ENCODE measurements at regions not wholly inside any gene's neighbourhood (a gene's known extent, or its start where the extent isn't known, plus 50 kb on each side); places are given as distances from the start of the nearest gene placed in this dataset.

DNA sequence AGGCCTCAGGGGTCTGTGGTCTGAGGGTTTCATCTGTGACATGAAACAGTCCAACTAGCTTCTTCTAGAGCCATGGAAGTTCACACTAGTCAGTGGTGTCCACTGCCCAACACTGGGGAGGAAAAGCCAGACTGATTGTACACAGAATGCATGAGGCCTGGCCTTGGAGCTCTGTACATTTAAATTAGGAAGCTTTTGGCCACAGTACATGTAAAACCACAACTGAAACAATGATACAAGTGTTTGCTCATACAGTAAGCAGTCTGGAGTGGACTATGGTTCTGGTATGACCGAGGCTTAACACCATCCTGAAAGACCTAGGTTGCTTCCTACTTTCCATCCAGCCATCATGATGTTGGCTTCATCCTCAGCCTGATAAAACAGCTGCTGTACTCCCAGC lies 73.8 kb upstream of the SESN3 start:
- DNase-seq (ENCODE audit: insufficient read length, low spot score) (no peak), FAIRE-seq (no peak)
- TF ChIP-seq TAF1 (IDR thresholded peaks at IDR 0.05; ENCODE audit: low read depth, low read length) (no peak), POLR2A (IDR thresholded peaks at IDR 0.05; ENCODE audit: low read depth, low read length) (no peak), PAX5 (IDR thresholded peaks at IDR 0.05; ENCODE audit: insufficient read depth, low read length, severe bottlenecking) (no peak), POLR2AphosphoS5 (IDR thresholded peaks at IDR 0.05; ENCODE audit: low read depth, low read length) (no peak)

DNA sequence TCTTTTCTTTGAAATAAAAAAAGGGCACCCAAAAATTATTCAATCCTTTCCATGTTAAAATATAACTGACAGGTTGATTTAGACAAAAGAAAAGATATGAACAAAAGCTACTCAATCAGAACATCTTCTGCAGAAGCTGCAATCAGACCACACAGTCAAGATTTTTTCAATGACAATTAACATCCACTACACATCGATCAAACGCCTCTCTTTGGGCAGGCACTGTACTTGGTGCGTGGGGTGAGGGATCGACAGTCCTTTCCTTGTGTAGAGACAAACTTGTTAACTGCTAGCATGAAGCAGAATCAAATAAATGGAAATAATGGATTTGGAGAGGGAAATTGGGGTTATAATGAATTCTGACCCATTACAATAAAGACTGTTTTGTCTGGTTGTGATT lies 71.2 kb upstream of the SESN3 start:
- DNase-seq (ENCODE audit: insufficient read length, low spot score) (no peak), FAIRE-seq (no peak)
- no peak for TF ChIP-seq POLR2A (IDR thresholded peaks at IDR 0.05; ENCODE audit: low read depth, low read length)
- no peak for TF ChIP-seq PAX5 (IDR thresholded peaks at IDR 0.05; ENCODE audit: insufficient read depth, low read length, severe bottlenecking)
- TF ChIP-seq POLR2AphosphoS5 (IDR thresholded peaks at IDR 0.05; ENCODE audit: low read depth, low read length): no peak
- TF ChIP-seq TAF1 (IDR thresholded peaks at IDR 0.05; ENCODE audit: low read depth, low read length): no peak
- no peak for TF ChIP-seq SPI1 (IDR thresholded peaks at IDR 0.05; ENCODE audit: low read depth, low read length)
- TF ChIP-seq POU2F2 (IDR thresholded peaks at IDR 0.05; ENCODE audit: low read depth, low read length): no peak

DNA sequence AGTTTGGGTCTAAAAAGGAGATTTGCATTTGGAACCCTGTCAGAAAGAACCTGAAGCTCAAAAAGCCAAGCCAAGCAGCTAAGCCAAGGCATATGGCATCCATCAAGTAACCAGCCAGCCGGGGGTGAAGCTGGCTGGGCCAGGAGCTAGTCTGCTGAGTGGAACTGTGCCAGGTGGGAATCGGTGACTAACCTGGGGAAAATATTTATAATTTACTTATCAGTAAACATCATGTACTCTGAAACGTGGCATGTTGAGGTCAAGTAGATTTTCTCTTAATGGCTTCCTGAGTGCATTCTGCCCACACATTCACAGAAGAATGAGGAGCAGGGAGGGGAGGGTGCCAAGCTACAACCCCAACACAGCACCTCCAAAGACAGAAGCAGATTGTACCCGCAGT lies 70.5 kb upstream of the SESN3 start:
- DNase-seq (ENCODE audit: insufficient read length, low spot score) (no peak), FAIRE-seq (no peak)
- no peak for TF ChIP-seq POLR2A (IDR thresholded peaks at IDR 0.05; ENCODE audit: low read depth, low read length)
- no peak for TF ChIP-seq PAX5 (IDR thresholded peaks at IDR 0.05; ENCODE audit: insufficient read depth, low read length, severe bottlenecking)
- TF ChIP-seq SPI1 (IDR thresholded peaks at IDR 0.05; ENCODE audit: low read depth, low read length): no peak
- no peak for TF ChIP-seq POU2F2 (IDR thresholded peaks at IDR 0.05; ENCODE audit: low read depth, low read length)
- no peak for TF ChIP-seq TAF1 (IDR thresholded peaks at IDR 0.05; ENCODE audit: low read depth, low read length)
- no peak for TF ChIP-seq POLR2AphosphoS5 (IDR thresholded peaks at IDR 0.05; ENCODE audit: low read depth, low read length)

DNA sequence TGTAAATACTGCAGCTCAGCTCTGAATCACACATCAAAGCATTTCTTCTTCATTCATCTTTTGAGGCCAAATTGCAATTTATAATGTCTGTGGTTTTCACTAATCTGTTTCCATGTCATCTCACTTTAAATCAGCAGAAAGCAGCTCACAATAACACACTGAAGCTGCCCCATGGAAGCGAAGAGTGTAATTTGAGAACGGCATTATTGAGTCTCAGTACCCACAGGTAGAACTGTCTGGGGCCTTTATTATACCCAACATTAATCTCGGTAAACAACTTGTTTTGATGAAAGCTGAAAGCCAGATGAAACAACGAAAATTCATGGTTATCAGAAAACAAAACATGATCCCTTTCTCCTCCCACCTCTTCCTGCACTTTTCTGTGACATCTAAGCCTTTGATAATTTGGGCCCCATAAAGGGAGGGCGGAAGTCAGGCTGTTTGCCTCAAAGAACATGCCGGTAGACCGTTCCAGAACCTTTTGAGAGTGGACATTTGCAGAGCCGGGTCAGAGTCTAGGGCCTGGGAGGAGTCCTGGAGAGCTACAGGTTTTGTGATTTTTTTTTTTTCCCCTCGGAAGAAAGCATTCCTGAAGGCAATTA lies 68.2 kb upstream of the SESN3 start:
- FAIRE-seq (no peak), DNase-seq (ENCODE audit: insufficient read length, low spot score) (no peak)
- TF ChIP-seq POLR2AphosphoS5 (IDR thresholded peaks at IDR 0.05; ENCODE audit: low read depth, low read length) (no peak), PAX5 (IDR thresholded peaks at IDR 0.05; ENCODE audit: insufficient read depth, low read length, severe bottlenecking) (no peak), POLR2A (IDR thresholded peaks at IDR 0.05; ENCODE audit: low read depth, low read length) (no peak)

DNA sequence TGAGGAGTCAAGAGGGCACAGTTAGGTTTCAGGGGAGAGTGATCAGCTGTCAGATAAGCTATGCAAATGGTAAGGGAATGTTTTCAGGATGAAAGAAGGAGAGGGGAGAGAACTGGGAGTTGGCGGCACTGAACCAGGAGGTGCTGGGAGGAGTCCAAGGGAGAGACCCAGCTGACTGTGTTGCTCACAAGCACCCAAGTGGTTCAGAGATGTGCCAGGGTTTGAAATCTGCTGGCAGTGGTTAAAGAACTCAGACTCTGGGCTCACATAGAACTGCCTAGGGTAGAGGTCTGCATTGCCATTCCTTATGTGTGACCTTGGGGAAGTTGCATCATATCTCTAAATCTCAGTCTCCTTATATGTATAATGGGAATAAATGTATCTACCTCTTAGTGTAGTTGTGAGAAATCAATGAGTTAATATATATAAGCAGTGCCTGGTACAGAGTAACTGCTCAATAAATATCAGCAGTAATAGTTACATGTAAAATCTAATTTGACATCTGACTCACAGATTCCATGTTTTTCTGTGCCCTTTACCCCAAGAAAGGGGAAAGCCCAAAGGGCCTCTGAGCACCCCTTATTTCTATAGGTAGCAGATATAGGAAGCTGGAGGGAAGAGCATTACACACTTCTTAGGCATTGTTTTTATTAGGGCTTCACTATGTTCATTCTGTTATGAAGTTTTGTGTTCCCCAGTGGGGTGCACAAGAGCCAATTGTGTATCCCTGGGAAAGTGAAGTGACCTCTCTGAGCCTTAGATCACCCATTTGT lies 66.9 kb upstream of the SESN3 start:
- no peak for TF ChIP-seq POLR2A (IDR thresholded peaks at IDR 0.05; ENCODE audit: low read depth, low read length)
- no peak for TF ChIP-seq POU2F2 (IDR thresholded peaks at IDR 0.05; ENCODE audit: low read depth, low read length)
- TF ChIP-seq SPI1 (IDR thresholded peaks at IDR 0.05; ENCODE audit: low read depth, low read length): no peak
- no peak for TF ChIP-seq PAX5 (IDR thresholded peaks at IDR 0.05; ENCODE audit: insufficient read depth, low read length, severe bottlenecking)
- TF ChIP-seq TAF1 (IDR thresholded peaks at IDR 0.05; ENCODE audit: low read depth, low read length): no peak
- no peak for TF ChIP-seq POLR2AphosphoS5 (IDR thresholded peaks at IDR 0.05; ENCODE audit: low read depth, low read length)
- no peak for DNase-seq (ENCODE audit: insufficient read length, low spot score)

DNA sequence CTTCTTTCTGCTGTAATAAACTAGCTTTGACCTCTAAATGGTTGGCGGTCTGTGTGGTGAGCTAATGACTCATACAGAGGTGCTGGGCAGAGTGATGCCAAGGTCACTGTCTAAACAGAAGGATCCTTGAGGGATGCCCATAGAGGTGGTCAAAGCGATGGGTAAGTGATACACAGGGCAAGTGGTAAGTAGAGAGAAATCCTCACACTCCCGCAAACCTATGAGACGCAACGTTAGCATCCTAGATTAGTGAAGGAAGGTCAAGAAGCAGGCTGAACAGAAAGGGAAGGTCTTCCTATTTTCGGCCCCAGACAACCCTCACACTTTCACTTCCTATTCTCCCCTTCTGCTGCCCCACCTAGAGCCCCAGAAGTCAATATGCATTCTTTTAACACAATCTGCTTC lies 65.6 kb upstream of the SESN3 start:
- FAIRE-seq: peak; percentile 96
- DNase-seq (ENCODE audit: insufficient read length, low spot score): no peak
- TF ChIP-seq POLR2A (IDR thresholded peaks at IDR 0.05; ENCODE audit: low read depth, low read length) (no peak), TAF1 (IDR thresholded peaks at IDR 0.05; ENCODE audit: low read depth, low read length) (no peak), SPI1 (IDR thresholded peaks at IDR 0.05; ENCODE audit: low read depth, low read length) (peak; percentile 98), POU2F2 (IDR thresholded peaks at IDR 0.05; ENCODE audit: low read depth, low read length) (peak; percentile 60; the same call in 1 of the 2 replicates), PAX5 (IDR thresholded peaks at IDR 0.05; ENCODE audit: insufficient read depth, low read length, severe bottlenecking) (no peak)

More for the DNA sequence above, 66.9 kb upstream of the SESN3 start:
- FAIRE-seq: no peak

DNA sequence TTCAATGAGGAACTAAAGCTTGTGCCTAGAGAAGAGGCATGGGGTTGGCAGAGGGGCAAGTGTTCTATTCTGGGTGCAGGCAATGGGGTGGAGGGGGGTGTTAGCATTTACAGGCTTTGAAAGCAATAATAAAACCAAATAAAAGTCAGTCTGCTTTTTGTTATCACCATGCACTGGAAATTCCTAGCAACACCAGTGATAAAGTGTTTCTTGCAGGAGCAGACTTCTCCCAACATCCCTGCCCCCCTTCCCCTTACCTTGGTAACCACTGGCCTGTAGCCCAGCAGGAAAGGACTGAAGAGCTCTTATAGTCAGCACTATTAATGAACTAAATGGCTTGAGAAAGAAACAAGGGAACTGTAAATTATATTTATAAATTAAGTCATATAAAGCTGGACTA lies 65.2 kb upstream of the SESN3 start:
- no peak for FAIRE-seq
- DNase-seq (ENCODE audit: insufficient read length, low spot score): no peak

DNA sequence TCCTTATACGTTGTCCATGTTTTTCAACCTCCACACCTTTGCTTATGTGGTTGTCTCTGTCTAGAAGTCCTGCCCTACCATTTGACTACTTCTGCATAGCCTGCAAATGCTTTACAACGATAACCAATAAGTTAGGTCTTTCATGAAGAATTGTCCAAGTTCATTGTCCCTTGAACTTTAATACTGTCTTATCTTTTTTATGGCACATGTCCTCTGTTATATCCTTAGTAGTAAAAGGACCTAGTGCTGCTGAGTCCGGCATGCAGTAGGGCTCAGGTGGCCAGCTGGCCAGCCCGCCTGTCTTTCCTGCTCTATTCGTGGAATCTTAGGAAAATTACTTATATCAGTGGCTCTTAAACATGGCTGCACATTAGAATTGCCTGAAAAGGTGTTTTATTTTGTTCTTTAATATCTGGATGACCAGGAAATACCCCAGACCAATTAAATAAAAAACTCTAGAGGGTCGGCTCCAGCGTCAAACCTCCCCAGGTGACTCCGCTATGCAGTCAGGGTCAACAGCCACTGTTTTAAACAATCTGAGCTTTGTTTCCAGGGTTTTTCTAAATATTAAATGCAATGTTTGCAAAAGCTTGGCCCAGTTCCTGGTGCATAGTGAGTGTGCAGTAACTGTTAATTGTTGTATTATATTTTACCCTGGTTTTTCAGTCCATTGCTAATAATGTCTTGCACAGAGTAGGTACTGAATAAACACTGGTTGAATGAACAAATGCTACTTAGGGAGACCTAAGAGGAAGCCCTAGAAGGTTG lies 64.6 kb upstream of the SESN3 start:
- no peak for DNase-seq (ENCODE audit: insufficient read length, low spot score)
- FAIRE-seq: no peak
- TF ChIP-seq PAX5 (IDR thresholded peaks at IDR 0.05; ENCODE audit: insufficient read depth, low read length, severe bottlenecking) (no peak), POU2F2 (IDR thresholded peaks at IDR 0.05; ENCODE audit: low read depth, low read length) (no peak), TAF1 (IDR thresholded peaks at IDR 0.05; ENCODE audit: low read depth, low read length) (no peak), POLR2A (IDR thresholded peaks at IDR 0.05; ENCODE audit: low read depth, low read length) (no peak), POLR2AphosphoS5 (IDR thresholded peaks at IDR 0.05; ENCODE audit: low read depth, low read length) (no peak), SPI1 (IDR thresholded peaks at IDR 0.05; ENCODE audit: low read depth, low read length) (no peak)

More for the DNA sequence above, 65.2 kb upstream of the SESN3 start:
- TF ChIP-seq POLR2A (IDR thresholded peaks at IDR 0.05; ENCODE audit: low read depth, low read length) (no peak), PAX5 (IDR thresholded peaks at IDR 0.05; ENCODE audit: insufficient read depth, low read length, severe bottlenecking) (no peak), POLR2AphosphoS5 (IDR thresholded peaks at IDR 0.05; ENCODE audit: low read depth, low read length) (no peak), POU2F2 (IDR thresholded peaks at IDR 0.05; ENCODE audit: low read depth, low read length) (no peak), TAF1 (IDR thresholded peaks at IDR 0.05; ENCODE audit: low read depth, low read length) (no peak), SPI1 (IDR thresholded peaks at IDR 0.05; ENCODE audit: low read depth, low read length) (no peak)

DNA sequence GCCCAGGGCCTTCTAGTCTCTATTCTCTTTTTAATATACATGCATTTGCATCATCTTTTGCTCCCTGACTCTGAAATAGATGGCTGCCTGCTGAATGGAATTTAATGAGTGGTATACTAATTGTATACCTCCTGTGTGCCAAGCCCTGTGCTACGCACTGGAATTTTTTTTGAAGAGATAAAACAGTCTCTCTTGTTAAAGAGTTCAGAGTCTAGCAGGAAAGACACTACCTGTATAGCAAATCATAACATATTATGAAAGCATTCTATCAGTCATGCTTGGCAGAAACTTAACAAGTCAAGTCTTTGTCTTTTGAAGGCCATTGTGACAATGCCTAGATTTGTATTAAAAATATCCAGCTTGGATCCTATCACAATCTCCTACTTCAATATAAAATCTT lies 63.7 kb upstream of the SESN3 start:
- no peak for DNase-seq (ENCODE audit: insufficient read length, low spot score)
- TF ChIP-seq POU2F2 (IDR thresholded peaks at IDR 0.05; ENCODE audit: low read depth, low read length) (no peak), PAX5 (IDR thresholded peaks at IDR 0.05; ENCODE audit: insufficient read depth, low read length, severe bottlenecking) (no peak), POLR2AphosphoS5 (IDR thresholded peaks at IDR 0.05; ENCODE audit: low read depth, low read length) (no peak)
- no peak for FAIRE-seq

Measured in GM12891 (cell line).